Liver (tissue), 7 donors: ENCODE measurements at regions not wholly inside any gene's neighbourhood (a gene's known extent, or its start where the extent isn't known, plus 50 kb on each side); places are given as distances from the start of the nearest gene placed in this dataset.

ENCODE experiments used
- DNase-seq: peaks from one replicate; pipeline ENCODE4 v3.0.0-alpha.2; 2017; ENCODE audit warnings: low spot score
- H3K27ac ChIP-seq, 2 donors: one replicate each; pipeline ENCODE4 v1.7.0; 2013; ENCODE audit warnings: inconsistent platforms in 2 of 2, low read length in 2 of 2, control low read depth in 1 of 2, low read depth in 1 of 2, mild to moderate bottlenecking in 1 of 2
- H3K27me3 ChIP-seq, 4 donors: one replicate each; pipeline versions ENCODE4 v1.6.1 to v1.7.0; 2013; ENCODE audit warnings: low read length in 3 of 4, inconsistent platforms in 1 of 4, mild to moderate bottlenecking in 1 of 4, moderate library complexity in 1 of 4; ENCODE audit not compliant: control insufficient read depth in 4 of 4, insufficient read depth in 4 of 4
- H3K36me3 ChIP-seq, 4 donors: one replicate each; pipeline versions ENCODE4 v1.6.1 to v1.7.0; 2013; ENCODE audit warnings: low read length in 3 of 4, mild to moderate bottlenecking in 3 of 4, low read depth in 1 of 4, moderate library complexity in 1 of 4; ENCODE audit not compliant: control insufficient read depth in 4 of 4, insufficient read depth in 3 of 4
- H3K4me1 ChIP-seq, 4 donors: one replicate each; pipeline versions ENCODE4 v1.6.1 to v1.7.0; 2013; ENCODE audit warnings: low read length in 3 of 4, mild to moderate bottlenecking in 3 of 4, moderate library complexity in 1 of 4; ENCODE audit not compliant: control insufficient read depth in 4 of 4, insufficient read depth in 4 of 4
- H3K4me3 ChIP-seq, 3 donors: one replicate each; pipeline versions ENCODE4 v1.6.1 to v1.7.0; 2013; ENCODE audit warnings: low read length in 3 of 3, control low read depth in 1 of 3, low read depth in 1 of 3, mild to moderate bottlenecking in 1 of 3
- H3K9ac ChIP-seq, 2 donors: one replicate each; pipeline ENCODE4 v1.7.0; 2013; ENCODE audit warnings: low read length in 2 of 2, mild to moderate bottlenecking in 2 of 2, moderate library complexity in 2 of 2, control low read depth in 1 of 2, low read depth in 1 of 2
- H3K9me3 ChIP-seq, 4 donors: one replicate each; pipeline versions ENCODE4 v1.6.1 to v1.7.0; 2013; ENCODE audit warnings: low read length in 3 of 4; ENCODE audit not compliant: control insufficient read depth in 4 of 4
- EGR1 ChIP-seq, 2 donors: IDR thresholded peaks; 2 replicates each; pipeline ENCODE4 v1.6.1; 2016 to 2018; ENCODE audit warnings: antibody characterized with exemption in 2 of 2, low read depth in 2 of 2
- FOXA1 ChIP-seq: IDR thresholded peaks from 2 replicates; pipeline ENCODE4 v1.6.1; 2016; ENCODE audit warnings: antibody characterized with exemption
- FOXA2 ChIP-seq: IDR thresholded peaks from 2 replicates; pipeline ENCODE4 v1.6.1; 2016; ENCODE audit warnings: antibody characterized with exemption
- GABPA ChIP-seq, 2 donors: IDR thresholded peaks in 1 of 2; conservative IDR thresholded peaks in 1 of 2; 2 replicates each; pipeline ENCODE4 v1.6.1; 2016; ENCODE audit warnings: antibody characterized with exemption in 2 of 2, mild to moderate bottlenecking in 1 of 2, moderate library complexity in 1 of 2
- HNF4A ChIP-seq, 2 donors: conservative IDR thresholded peaks; 2 replicates each; pipeline ENCODE4 v1.6.1; 2016; ENCODE audit warnings: antibody characterized with exemption in 2 of 2, mild to moderate bottlenecking in 2 of 2
- HNF4G ChIP-seq: IDR thresholded peaks from 2 replicates; pipeline ENCODE4 v1.6.1; 2016; ENCODE audit warnings: antibody characterized with exemption
- JUND ChIP-seq, 2 donors: IDR thresholded peaks; 2 replicates each; pipeline ENCODE4 v1.6.1; 2016; ENCODE audit warnings: antibody characterized with exemption in 2 of 2
- NR2F2 ChIP-seq: IDR thresholded peaks from 2 replicates; pipeline ENCODE4 v1.6.1; 2016; ENCODE audit warnings: antibody characterized with exemption
- RAD21 ChIP-seq, 2 donors: IDR thresholded peaks; 2 replicates each; pipeline ENCODE4 v1.6.1; 2016; ENCODE audit warnings: antibody characterized with exemption in 2 of 2, mild to moderate bottlenecking in 2 of 2
- RXRA ChIP-seq, 2 donors: IDR thresholded peaks; 2 replicates each; pipeline ENCODE4 v1.6.1; 2017 to 2018; ENCODE audit warnings: antibody characterized with exemption in 2 of 2, mild to moderate bottlenecking in 1 of 2
- SP1 ChIP-seq: IDR thresholded peaks from 2 replicates; pipeline ENCODE4 v1.6.1; 2018; ENCODE audit warnings: antibody characterized with exemption, mild to moderate bottlenecking
- TAF1 ChIP-seq: conservative IDR thresholded peaks from 2 replicates; pipeline ENCODE4 v1.6.1; 2016; ENCODE audit warnings: antibody characterized with exemption, mild to moderate bottlenecking
- YY1 ChIP-seq: IDR thresholded peaks from 2 replicates; pipeline ENCODE4 v1.6.1; 2016; ENCODE audit warnings: antibody characterized with exemption, mild to moderate bottlenecking
- whole genome bisulfite sequencing: extraction: QIAGEN DNeasy Blood & Tissue Kit; methylation state at CpG from one replicate; pipeline ENCODE4 v1.1.7; 2013; 5-methylcytosine and 5-hydroxymethylcytosine counted together
- TF ChIP-seq, protein P1 (sequence below): IDR thresholded peaks from 2 replicates; pipeline ENCODE4 v1.6.1; 2016; ENCODE audit warnings: antibody characterized with exemption
- TF ChIP-seq, protein P2 (sequence below): IDR thresholded peaks from 2 replicates; pipeline ENCODE4 v1.6.1; 2016; ENCODE audit warnings: antibody characterized with exemption
- TF ChIP-seq, protein P3 (sequence below): IDR thresholded peaks from 2 replicates; pipeline ENCODE4 v1.6.1; 2016; ENCODE audit warnings: antibody characterized with exemption
- donor health status: healthy.
- donor health status: healthy.
- donor health status: healthy.
- donor health status: healthy.

DNA sequence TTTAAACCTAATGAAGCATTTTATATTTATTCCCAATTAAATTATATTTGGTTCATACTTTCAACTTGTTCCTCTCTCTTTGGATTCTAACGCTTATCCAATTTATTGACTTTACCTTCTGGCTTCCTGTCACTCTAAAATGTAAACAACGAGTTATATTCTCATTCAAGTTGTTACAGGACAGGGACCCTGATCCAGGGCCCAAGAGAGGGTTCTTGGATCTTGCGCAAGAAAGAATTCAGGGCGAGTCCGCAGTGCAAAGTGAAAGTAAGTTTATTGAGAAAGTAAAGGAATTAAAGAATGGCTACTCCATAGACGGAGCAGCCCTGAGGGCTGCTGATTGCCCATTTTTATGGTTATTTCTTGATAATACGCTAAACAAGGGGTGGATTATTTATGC lies 405.6 kb upstream of the API5 start:
- no peak for DNase-seq
- H3K9me3 ChIP-seq: peaks cover 0 to 4% (median 0%) of the 10 kb centered on the region in 4 donors
- H3K4me1 ChIP-seq: no peaks in the 10 kb centered on the region
- H3K4me3 ChIP-seq: no peak overlapping the region
- H3K27ac ChIP-seq: no peak overlapping the region
- H3K36me3 ChIP-seq: no peaks in the 10 kb centered on the region
- 66% methylated on average over 7 of the region's 7 CpGs for WGBS
- TF ChIP-seq FOXA2 (no peak), SP1 (no peak), HNF4A (conservative IDR thresholded peaks at IDR 0.05) (no peak)
- TF ChIP-seq, protein P1, sequence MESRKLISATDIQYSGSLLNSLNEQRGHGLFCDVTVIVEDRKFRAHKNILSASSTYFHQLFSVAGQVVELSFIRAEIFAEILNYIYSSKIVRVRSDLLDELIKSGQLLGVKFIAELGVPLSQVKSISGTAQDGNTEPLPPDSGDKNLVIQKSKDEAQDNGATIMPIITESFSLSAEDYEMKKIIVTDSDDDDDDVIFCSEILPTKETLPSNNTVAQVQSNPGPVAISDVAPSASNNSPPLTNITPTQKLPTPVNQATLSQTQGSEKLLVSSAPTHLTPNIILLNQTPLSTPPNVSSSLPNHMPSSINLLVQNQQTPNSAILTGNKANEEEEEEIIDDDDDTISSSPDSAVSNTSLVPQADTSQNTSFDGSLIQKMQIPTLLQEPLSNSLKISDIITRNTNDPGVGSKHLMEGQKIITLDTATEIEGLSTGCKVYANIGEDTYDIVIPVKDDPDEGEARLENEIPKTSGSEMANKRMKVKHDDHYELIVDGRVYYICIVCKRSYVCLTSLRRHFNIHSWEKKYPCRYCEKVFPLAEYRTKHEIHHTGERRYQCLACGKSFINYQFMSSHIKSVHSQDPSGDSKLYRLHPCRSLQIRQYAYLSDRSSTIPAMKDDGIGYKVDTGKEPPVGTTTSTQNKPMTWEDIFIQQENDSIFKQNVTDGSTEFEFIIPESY: no peak
- no peak overlapping the region for H3K9ac ChIP-seq
- no peaks in the 10 kb centered on the region for H3K27me3 ChIP-seq

DNA sequence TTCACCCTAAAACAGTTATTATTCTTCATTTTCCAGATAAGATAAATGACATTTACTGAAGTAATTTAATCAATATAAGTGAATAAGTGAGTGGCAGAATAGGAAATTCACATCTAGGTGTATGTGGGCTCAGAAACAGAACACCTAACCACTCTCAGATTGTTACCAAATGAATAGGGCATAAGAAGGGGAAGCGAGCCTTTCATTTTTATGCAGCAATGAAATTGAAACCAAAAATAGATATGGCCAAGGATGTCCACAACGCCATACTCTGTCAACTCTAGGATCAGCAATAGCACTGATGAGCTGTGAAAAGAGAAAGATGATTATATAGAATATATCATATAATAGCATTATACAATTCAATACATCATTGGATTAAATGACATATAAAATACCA lies 398.1 kb upstream of the API5 start:
- Histone ChIP-seq H3K9ac (no peak overlapping the region), H3K36me3 (no peaks in the 10 kb centered on the region), H3K27me3 (no peaks in the 10 kb centered on the region), H3K9me3 (peaks cover 0 to 4% (median 2%) of the 10 kb centered on the region in 4 donors), H3K4me3 (no peak overlapping the region), H3K27ac (no peak overlapping the region), H3K4me1 (no peaks in the 10 kb centered on the region)
- 77% methylated on average over 2 of the region's 2 CpGs for WGBS
- TF ChIP-seq GABPA (IDR thresholded peaks at IDR 0.05 in 1 of 2, conservative IDR thresholded peaks at IDR 0.05 in 1 of 2): no peak
- no peak for DNase-seq

DNA sequence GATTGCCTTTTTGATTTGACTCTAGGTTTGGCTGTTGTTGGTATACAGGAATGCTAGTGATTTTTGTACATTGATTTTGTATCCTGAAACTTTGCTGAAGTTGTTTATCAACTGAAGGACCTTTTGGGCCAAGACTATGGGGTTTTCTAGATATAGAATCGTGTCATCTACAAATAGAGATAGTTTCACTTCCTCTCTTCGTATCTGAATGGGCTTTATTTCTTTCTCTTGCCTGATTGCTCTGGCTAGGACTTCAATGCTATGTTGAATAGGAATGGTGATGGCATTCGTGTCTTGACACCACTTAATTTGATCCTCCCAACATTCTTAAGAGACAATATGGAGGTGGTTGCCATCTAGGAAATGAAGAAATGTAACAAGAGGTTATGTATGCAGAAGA lies 388.1 kb upstream of the API5 start:
- DNase-seq: no peak
- Histone ChIP-seq H3K27me3 (no peaks in the 10 kb centered on the region), H3K9me3 (no peaks in the 10 kb centered on the region), H3K36me3 (no peaks in the 10 kb centered on the region), H3K4me1 (no peaks in the 10 kb centered on the region), H3K4me3 (no peak overlapping the region), H3K9ac (no peak overlapping the region), H3K27ac (no peak overlapping the region)
- TF ChIP-seq, protein P2, sequence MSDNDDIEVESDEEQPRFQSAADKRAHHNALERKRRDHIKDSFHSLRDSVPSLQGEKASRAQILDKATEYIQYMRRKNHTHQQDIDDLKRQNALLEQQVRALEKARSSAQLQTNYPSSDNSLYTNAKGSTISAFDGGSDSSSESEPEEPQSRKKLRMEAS: no peak
- TF ChIP-seq TAF1: no peak
- no peak for TF ChIP-seq RAD21 (IDR thresholded peaks at IDR 0.05)
- TF ChIP-seq GABPA (IDR thresholded peaks at IDR 0.05 in 1 of 2, conservative IDR thresholded peaks at IDR 0.05 in 1 of 2): no peak
- no peak for TF ChIP-seq JUND (IDR thresholded peaks at IDR 0.05)
- TF ChIP-seq RXRA (IDR thresholded peaks at IDR 0.05): no peak
- TF ChIP-seq, protein P3, sequence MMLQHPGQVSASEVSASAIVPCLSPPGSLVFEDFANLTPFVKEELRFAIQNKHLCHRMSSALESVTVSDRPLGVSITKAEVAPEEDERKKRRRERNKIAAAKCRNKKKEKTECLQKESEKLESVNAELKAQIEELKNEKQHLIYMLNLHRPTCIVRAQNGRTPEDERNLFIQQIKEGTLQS: no peak
- no peak for TF ChIP-seq SP1
- no peak for TF ChIP-seq EGR1 (IDR thresholded peaks at IDR 0.05; ENCODE audit: low read depth in 2 of 2)
- 46% methylated on average over 3 of the region's 3 CpGs for WGBS

DNA sequence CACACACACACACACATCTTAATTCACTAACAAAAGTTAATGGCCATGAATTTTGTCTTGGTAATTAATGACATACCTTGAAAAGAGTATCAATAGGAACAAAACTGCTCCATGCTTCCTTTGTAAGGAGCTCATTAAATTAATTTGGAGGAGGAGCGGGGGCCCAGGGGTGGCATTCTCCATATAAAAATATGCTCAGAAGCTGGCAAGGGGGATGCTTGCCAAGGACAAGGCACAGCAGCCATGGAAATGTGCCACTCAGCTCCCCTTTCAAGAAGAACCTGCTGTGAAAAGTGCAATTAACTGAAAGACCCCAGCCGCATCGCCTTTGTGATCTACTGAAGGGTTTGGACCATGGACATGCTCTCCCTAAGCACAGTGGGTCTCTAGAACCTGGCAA lies 385.9 kb upstream of the API5 start:
- no peaks in the 10 kb centered on the region for H3K36me3 ChIP-seq
- WGBS: 84% methylated on average over 3 of the region's 3 CpGs
- H3K27ac ChIP-seq: no peak overlapping the region
- no peak overlapping the region for H3K9ac ChIP-seq
- no peak overlapping the region for H3K4me3 ChIP-seq
- H3K27me3 ChIP-seq: no peaks in the 10 kb centered on the region
- H3K4me1 ChIP-seq: no peaks in the 10 kb centered on the region
- DNase-seq: no peak
- H3K9me3 ChIP-seq: no peaks in the 10 kb centered on the region
- no peak for TF ChIP-seq RAD21 (IDR thresholded peaks at IDR 0.05)
- TF ChIP-seq FOXA1: no peak
- TF ChIP-seq, protein P1: no peak
- TF ChIP-seq SP1: no peak
- TF ChIP-seq, protein P3: no peak
- no peak for TF ChIP-seq RXRA (IDR thresholded peaks at IDR 0.05)
- no peak for TF ChIP-seq HNF4A (conservative IDR thresholded peaks at IDR 0.05)
- TF ChIP-seq YY1: no peak
- no peak for TF ChIP-seq HNF4G
- TF ChIP-seq FOXA2: no peak
- TF ChIP-seq GABPA (IDR thresholded peaks at IDR 0.05 in 1 of 2, conservative IDR thresholded peaks at IDR 0.05 in 1 of 2): no peak
- TF ChIP-seq EGR1 (IDR thresholded peaks at IDR 0.05; ENCODE audit: low read depth in 2 of 2): no peak
- TF ChIP-seq NR2F2: no peak
- no peak for TF ChIP-seq JUND (IDR thresholded peaks at IDR 0.05)
- TF ChIP-seq, protein P2: no peak
